GF-D8 (cell line): ENCODE measurements at regions not wholly inside any gene's neighbourhood (a gene's known extent, or its start where the extent isn't known, plus 50 kb on each side); places are given as distances from the start of the nearest gene placed in this dataset.
A peak's percentile ranks its signal among the peaks of the same experiment; 100 is the strongest.

Experiments
- DNase-seq: peaks from one replicate; lab custom pipeline; 2025; lab: John Stamatoyannopoulos, UW

GRCh38 chr4:38313175-38313574, 350.8 kb upstream of the KLF3 start:
- DNase-seq: no peak

- no peak for DNase-seq
Observed at GRCh38 chr4:38313999-38314561, 349.9 kb upstream of the KLF3 start.

GRCh38 chr4:38314663-38315062, 349.3 kb upstream of the KLF3 start:
- DNase-seq: no peak

GRCh38 chr4:38315286-38315685, 348.7 kb upstream of the KLF3 start:
- DNase-seq: no peak

- no peak for DNase-seq
Observed at GRCh38 chr4:38316045-38316444, 348.0 kb upstream of the KLF3 start.

GRCh38 chr4:38317041-38317674, 346.8 kb upstream of the KLF3 start:
- DNase-seq: no peak

GRCh38 chr4:38318737-38319455, 345.1 kb upstream of the KLF3 start:
- peak; percentile 93 for DNase-seq

- peak; percentile 73 for DNase-seq
Observed at GRCh38 chr4:38319456-38320342, 344.3 kb upstream of the KLF3 start.

- no peak for DNase-seq
Observed at GRCh38 chr4:38320343-38320695, 343.7 kb upstream of the KLF3 start.

- DNase-seq: no peak
Observed at GRCh38 chr4:38320833-38321232, 343.2 kb upstream of the KLF3 start.

- DNase-seq: no peak
Observed at GRCh38 chr4:38322714-38323113, 341.3 kb upstream of the KLF3 start.

GRCh38 chr4:38323141-38323641, 340.8 kb upstream of the KLF3 start:
- DNase-seq: no peak

GRCh38 chr4:38324861-38325628, 339.0 kb upstream of the KLF3 start:
- no peak for DNase-seq

GRCh38 chr4:38325629-38325913, 338.4 kb upstream of the KLF3 start:
- DNase-seq: no peak

GRCh38 chr4:38326499-38326898, 337.5 kb upstream of the KLF3 start:
- no peak for DNase-seq

- no peak for DNase-seq
Observed at GRCh38 chr4:38327174-38327573, 336.8 kb upstream of the KLF3 start.

GRCh38 chr4:38328989-38329729, 334.8 kb upstream of the KLF3 start:
- DNase-seq: no peak

GRCh38 chr4:38330321-38330720, 333.7 kb upstream of the KLF3 start:
- no peak for DNase-seq

- no peak for DNase-seq
Observed at GRCh38 chr4:38330936-38331335, 333.1 kb upstream of the KLF3 start.

GRCh38 chr4:38332699-38333098, 331.3 kb upstream of the KLF3 start:
- DNase-seq: no peak

- DNase-seq: peak; percentile 46
Observed at GRCh38 chr4:38333219-38333618, 330.8 kb upstream of the KLF3 start.
